Activated T-helper 1 cell treated with anti-CD3 and anti-CD28 coated beads, Interleukin-12 subunit alpha, Interleukin-12 subunit beta, Interleukin-2, Interleukin-4 antibody, amounts not matched to agents 30 ng/mL and 10 ng/mL and 1 ng/mL, durations not matched to agents 14 hours and 24 hours and 36 hours (primary cell): ENCODE measurements at regions not wholly inside any gene's neighbourhood (a gene's known extent, or its start where the extent isn't known, plus 50 kb on each side); places are given as distances from the start of the nearest gene placed in this dataset.

Source experiments
- DNase-seq: peaks from one replicate; pipeline ENCODE4 v3.0.0; 2021; ENCODE audit warnings: low spot score
- H3K27ac Mint-ChIP-seq: one replicate; pipeline ENCODE4 v1.8.0; 2021; ENCODE audit warnings: mild to moderate bottlenecking, mixed read lengths
- H3K27me3 Mint-ChIP-seq: one replicate; pipeline ENCODE4 v1.8.0; 2022; ENCODE audit warnings: mild to moderate bottlenecking, moderate library complexity, mixed read lengths; ENCODE audit not compliant: insufficient read depth
- H3K36me3 Mint-ChIP-seq: one replicate; pipeline ENCODE4 v1.8.0; 2021; ENCODE audit warnings: low read depth, mixed read lengths
- H3K4me1 Mint-ChIP-seq: one replicate; pipeline ENCODE4 v1.8.0; 2021; ENCODE audit warnings: low read depth, mixed read lengths
- H3K4me3 Mint-ChIP-seq: one replicate; pipeline ENCODE4 v1.8.0; 2021; ENCODE audit warnings: mild to moderate bottlenecking, moderate library complexity, mixed read lengths
- H3K9me3 Mint-ChIP-seq: one replicate; pipeline ENCODE4 v1.8.0; 2021; ENCODE audit warnings: mixed read lengths
- intact Hi-C: fragments of 100-400 bp; cut with micrococcal nuclease; formaldehyde crosslinking; loops from one replicate; pipeline ENCODE4 v1.15.1; 2024

DNA sequence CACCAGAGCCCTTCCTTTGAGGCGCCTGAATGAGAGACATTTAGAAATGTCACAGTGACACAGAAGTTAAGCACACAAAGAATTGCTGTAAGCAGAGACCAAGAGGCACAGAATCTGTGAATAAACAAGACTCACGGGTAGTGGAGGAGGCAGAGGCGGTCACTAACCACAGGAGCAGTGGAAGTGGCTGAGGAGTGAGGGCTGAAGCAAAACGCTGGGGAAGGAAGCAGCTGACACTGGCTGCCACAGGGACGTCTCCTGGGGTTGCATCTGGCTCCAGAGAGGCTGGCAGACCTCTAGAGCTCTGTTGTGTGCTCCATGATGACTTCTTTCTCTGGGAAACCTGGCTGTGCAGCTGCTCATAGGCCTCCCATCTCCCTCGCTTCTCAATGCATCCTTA is 65.0 kb upstream of the SLC2A12 start:
- Mint-ChIP-seq H3K27me3 (peaks cover 6% of the 10 kb centered on the region), H3K27ac (no peak overlapping the region), H3K4me3 (no peak overlapping the region), H3K4me1 (peaks cover 13% of the 10 kb centered on the region), H3K9me3 (no peaks in the 10 kb centered on the region), H3K36me3 (no peaks in the 10 kb centered on the region)
- no peak for DNase-seq
- intact Hi-C loops: no loop called here

DNA sequence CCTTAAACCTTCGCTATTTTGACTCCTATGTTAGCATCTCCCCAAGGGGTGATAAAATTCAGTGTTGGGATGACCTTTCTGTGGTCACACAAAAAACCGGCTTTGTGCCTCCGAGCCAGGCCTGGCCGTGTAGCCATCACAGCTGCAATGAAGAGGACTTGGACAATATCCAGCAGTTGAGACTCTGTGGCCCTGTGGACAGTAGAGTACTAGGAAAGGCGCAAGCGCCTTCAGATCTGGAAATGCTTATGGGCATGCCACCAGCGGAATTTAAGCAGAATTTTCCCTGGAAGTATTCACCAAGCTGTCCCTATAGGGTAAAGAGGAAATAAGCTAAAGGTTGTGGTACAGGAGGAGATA is 63.3 kb upstream of the SLC2A12 start:
- Mint-ChIP-seq H3K4me1 (peaks cover 23% of the 10 kb centered on the region), H3K27ac (no peak overlapping the region), H3K4me3 (no peak overlapping the region), H3K27me3 (peaks cover 6% of the 10 kb centered on the region), H3K9me3 (no peaks in the 10 kb centered on the region), H3K36me3 (no peaks in the 10 kb centered on the region)
- intact Hi-C loops: no loop called here
- DNase-seq: no peak

DNA sequence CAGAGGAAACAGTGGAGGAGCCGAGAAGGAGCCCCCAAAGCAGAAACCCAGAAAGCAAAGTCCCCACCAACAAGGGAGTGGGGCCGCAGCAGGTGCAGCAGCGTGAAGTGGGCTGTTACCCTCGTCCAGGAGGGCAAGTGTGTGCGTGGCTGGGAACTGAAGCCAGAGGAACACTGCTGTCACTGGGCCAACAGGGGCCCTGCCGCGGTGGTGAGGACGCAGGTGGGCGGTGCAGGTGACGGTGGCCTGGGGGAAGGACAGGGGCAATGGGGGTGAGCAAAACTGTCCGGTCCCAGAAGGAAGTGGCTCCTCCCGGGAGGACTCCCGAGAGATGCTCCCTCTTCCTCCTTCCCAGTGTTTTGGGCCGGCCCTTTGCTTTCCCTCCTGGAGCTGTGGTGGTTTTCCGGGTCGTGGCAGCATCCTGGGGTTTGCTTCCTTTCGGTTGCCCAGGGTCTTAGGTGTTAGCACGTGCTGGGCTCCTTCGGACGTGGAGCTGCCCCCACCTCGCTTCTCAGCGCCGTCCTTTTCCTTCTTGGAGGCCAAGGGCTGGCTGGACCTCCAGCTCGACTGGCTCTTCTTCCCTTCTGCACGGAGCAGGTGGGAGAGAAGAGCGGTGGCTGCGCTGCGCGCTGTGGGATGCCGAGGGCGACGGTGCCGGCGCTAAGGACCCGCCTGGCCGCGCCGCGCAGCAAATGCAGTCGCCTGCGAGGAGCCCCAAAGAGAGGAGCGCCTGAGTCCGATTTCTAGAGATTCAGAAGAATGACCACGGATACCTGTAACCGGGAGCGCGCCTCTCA is 62.7 kb upstream of the SLC2A12 start:
- no peak for DNase-seq
- Mint-ChIP-seq H3K27me3 (peaks cover 6% of the 10 kb centered on the region), H3K4me3 (no peak overlapping the region), H3K36me3 (no peaks in the 10 kb centered on the region), H3K9me3 (no peaks in the 10 kb centered on the region), H3K4me1 (peaks cover 23% of the 10 kb centered on the region), H3K27ac (no peak overlapping the region)
- intact Hi-C loops: loop anchor here (5.0 kb wide), 1 partner anchor 827 kb away; no protein-coding TSS in a partner anchor

DNA sequence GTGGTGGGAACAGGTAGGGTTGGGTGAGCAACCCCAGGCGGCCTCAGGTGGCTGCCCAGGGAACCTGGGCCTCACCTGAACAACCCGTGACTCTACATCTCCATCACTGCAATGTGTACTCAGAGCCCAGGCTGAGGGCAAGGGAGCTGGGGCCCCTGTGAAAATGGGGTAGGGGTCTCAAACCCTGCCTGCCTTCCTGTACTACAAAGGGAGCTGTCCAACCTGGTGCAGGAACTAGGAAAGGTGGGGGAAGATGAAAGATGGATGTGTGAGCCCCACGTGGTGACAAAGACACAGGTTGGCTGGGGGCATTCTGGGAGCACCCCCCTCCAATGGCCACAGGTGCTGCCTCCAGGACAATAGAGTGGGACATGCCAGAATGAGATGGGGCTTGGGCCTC is 62.1 kb upstream of the SLC2A12 start:
- no peak overlapping the region for H3K27ac Mint-ChIP-seq
- no peak overlapping the region for H3K4me3 Mint-ChIP-seq
- H3K9me3 Mint-ChIP-seq: no peaks in the 10 kb centered on the region
- intact Hi-C loops: loop anchor here (5.0 kb wide), 1 partner anchor 828 kb away; no protein-coding TSS in a partner anchor
- no peak for DNase-seq
- H3K36me3 Mint-ChIP-seq: no peaks in the 10 kb centered on the region
- H3K27me3 Mint-ChIP-seq: peaks cover 6% of the 10 kb centered on the region
- H3K4me1 Mint-ChIP-seq: peaks cover 23% of the 10 kb centered on the region

DNA sequence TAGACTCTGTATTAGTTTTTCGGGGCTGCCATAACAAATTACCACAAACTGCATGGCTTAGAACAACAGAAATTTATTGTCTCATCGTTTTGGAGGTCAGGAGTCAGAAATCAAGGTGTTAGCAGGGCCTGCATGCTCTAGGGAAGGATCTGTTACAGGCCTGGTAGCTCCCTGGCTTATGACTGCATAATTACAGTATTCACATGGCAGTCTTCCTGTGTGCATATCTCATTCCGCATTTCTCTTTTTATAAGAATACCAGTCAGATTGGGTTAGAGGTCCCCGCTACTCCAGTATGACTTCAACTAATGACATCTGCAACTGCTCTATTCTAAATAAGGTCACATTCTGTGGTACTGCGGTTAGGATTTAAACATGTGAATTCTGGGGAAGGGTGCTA is 59.3 kb upstream of the SLC2A12 start:
- H3K4me1 Mint-ChIP-seq: peaks cover 12% of the 10 kb centered on the region
- H3K9me3 Mint-ChIP-seq: no peaks in the 10 kb centered on the region
- no peak for DNase-seq
- no peak overlapping the region for H3K4me3 Mint-ChIP-seq
- peaks cover 10% of the 10 kb centered on the region for H3K27me3 Mint-ChIP-seq
- H3K27ac Mint-ChIP-seq: no peak overlapping the region
- intact Hi-C loops: loop anchor here (1.0 to 5.0 kb wide), 3 partner anchors 712 to 831 kb away; no protein-coding TSS in a partner anchor
- no peaks in the 10 kb centered on the region for H3K36me3 Mint-ChIP-seq

DNA sequence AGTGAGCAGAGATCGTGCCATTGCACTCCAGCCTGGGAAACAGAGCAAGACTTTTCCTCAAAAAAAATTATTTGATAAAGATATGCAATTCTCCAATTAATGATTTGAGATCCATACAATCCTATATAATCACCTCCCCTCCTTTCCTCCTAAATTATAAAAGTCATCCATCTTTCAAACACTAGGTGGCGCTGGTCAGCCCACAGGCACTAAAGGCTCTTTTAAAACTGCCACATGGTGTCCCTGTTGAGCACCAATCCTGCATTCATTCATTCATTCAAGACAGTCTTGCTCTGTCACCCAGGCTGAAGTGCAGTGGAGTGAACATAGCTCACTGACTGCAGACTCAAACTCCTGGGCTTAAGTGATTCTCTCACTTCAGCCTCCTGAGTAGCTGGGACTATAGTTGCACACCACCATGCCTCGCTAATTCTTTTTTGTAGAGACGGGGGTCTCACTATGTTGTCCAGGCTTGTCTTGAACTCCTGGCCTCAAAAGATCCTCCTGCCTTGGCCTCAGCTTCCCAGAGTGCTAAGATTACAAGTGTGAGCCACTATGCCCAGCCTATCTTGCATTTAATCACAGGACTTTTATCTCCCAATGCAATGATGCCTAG is 58.7 kb upstream of the SLC2A12 start:
- Mint-ChIP-seq H3K36me3 (no peaks in the 10 kb centered on the region), H3K9me3 (no peaks in the 10 kb centered on the region), H3K4me1 (peaks cover 12% of the 10 kb centered on the region), H3K27ac (no peak overlapping the region), H3K27me3 (peaks cover 9% of the 10 kb centered on the region), H3K4me3 (no peak overlapping the region)
- peak; percentile 24 for DNase-seq
- intact Hi-C loops: loop anchor here (1.0 to 5.0 kb wide), 3 partner anchors 712 to 831 kb away; no protein-coding TSS in a partner anchor

DNA sequence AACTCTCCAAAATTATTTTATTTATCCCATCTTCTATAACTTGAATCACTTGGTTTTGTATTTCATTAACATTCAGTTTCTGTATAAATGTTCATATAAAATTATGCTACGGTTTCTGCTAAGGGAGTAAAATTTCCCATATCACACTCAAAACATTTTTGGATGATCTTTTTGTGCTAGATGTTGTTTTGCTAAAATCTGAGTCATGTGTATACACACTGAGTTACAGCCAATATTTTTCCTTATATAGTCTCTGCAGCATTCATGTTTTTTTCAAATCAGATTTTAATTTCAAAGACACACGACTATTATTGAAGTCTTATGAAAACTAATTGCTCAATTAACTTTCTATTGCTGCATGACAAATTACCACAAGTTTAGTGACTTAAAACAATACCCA is 54.3 kb upstream of the SLC2A12 start:
- H3K27me3 Mint-ChIP-seq: peaks cover 4% of the 10 kb centered on the region
- H3K9me3 Mint-ChIP-seq: no peaks in the 10 kb centered on the region
- H3K4me1 Mint-ChIP-seq: peaks cover 3% of the 10 kb centered on the region
- no peak for DNase-seq
- no peaks in the 10 kb centered on the region for H3K36me3 Mint-ChIP-seq
- H3K27ac Mint-ChIP-seq: no peak overlapping the region
- no peak overlapping the region for H3K4me3 Mint-ChIP-seq
- intact Hi-C loops: no loop called here

DNA sequence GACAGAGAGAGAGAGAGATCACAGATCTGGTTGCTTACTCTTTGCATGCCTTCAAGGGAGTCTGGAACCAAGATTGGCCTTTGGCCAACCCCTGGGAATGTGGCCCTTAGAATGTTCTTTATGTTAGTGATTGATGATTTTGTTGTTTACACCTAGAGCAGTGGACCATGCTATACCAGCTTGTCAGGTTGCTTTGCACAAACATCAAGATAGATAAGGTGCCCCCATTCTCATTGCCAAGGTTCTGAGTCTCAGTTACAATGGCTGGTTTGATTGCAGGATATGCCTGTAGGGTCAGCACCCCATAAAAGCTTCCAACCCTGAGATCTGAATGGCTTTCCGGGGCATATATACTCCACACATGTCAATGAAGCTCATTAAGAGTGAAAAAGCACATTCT is 53.5 kb upstream of the SLC2A12 start:
- Mint-ChIP-seq H3K27me3 (peaks cover 9% of the 10 kb centered on the region), H3K27ac (no peak overlapping the region), H3K36me3 (no peaks in the 10 kb centered on the region), H3K9me3 (no peaks in the 10 kb centered on the region), H3K4me3 (no peak overlapping the region), H3K4me1 (no peaks in the 10 kb centered on the region)
- no peak for DNase-seq
- intact Hi-C loops: no loop called here

DNA sequence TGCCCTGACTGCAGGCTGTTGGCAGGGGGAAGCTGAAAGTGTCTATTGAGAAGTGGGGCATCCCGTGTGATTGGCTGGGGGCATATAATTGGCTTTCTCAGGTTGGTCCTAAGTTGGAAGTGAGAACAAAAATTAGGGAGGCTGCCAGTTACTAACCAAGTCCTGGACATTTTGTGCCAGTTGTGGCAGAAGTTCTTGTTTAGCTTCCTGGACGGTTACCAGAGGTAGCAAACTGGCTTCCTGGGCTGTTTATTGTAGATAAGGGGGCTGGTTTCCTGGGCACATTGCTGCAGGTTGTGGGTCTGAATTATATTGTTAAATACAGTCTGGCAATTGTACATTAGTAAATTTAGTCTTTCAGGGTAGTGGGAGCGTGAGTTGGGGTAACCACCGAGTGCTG is 50.6 kb upstream of the SLC2A12 start:
- intact Hi-C loops: no loop called here
- H3K27ac Mint-ChIP-seq: no peak overlapping the region
- H3K9me3 Mint-ChIP-seq: no peaks in the 10 kb centered on the region
- no peak for DNase-seq
- H3K27me3 Mint-ChIP-seq: peaks cover 13% of the 10 kb centered on the region
- no peaks in the 10 kb centered on the region for H3K4me1 Mint-ChIP-seq
- no peak overlapping the region for H3K4me3 Mint-ChIP-seq
- H3K36me3 Mint-ChIP-seq: no peaks in the 10 kb centered on the region
